ENCODE measurements at regions not wholly inside any gene's neighbourhood (a gene's known extent, or its start where the extent isn't known, plus 50 kb on each side); places are given as distances from the start of the nearest gene placed in this dataset.

- no peaks in the 10 kb centered on the region for H3K79me2 ChIP-seq (ENCODE audit: insufficient read depth, low read length)
- H2AFZ ChIP-seq (ENCODE audit: low read depth, low read length, severe bottlenecking) = no peak overlapping the region
- H3K4me3 ChIP-seq (ENCODE audit: insufficient read depth, low read length, poor library complexity, severe bottlenecking) = no peak overlapping the region
- no peak overlapping the region for H3K27ac ChIP-seq (ENCODE audit: low read depth, low read length)
- no peaks in the 10 kb centered on the region for H3K36me3 ChIP-seq (ENCODE audit: low read length)
- no peaks in the 10 kb centered on the region for H4K20me1 ChIP-seq (ENCODE audit: low read depth, low read length)
- no peak for TF ChIP-seq EZH2phosphoT487 (conservative IDR thresholded peaks at IDR 0.05; ENCODE audit: low read length)
- no peak for TF ChIP-seq CTCF (IDR thresholded peaks at IDR 0.05; ENCODE audit: insufficient read depth, low read length, poor library complexity, severe bottlenecking)
- H3F3A ChIP-seq (ENCODE audit: insufficient read depth) = no peaks in the 10 kb centered on the region
- H3K9me2 ChIP-seq (replicated peaks; ENCODE audit: insufficient read depth, low read length) = no peaks in the 10 kb centered on the region
- H3K27me3 ChIP-seq (ENCODE audit: low read length) = no peaks in the 10 kb centered on the region
- H3K9ac ChIP-seq (ENCODE audit: low read length) = no peak overlapping the region
- H3K4me2 ChIP-seq (ENCODE audit: low read depth, low read length, poor library complexity, severe bottlenecking) = no peak overlapping the region
- H3K9me3 ChIP-seq (ENCODE audit: insufficient read depth, low read length) = no peaks in the 10 kb centered on the region
Measured at GRCh38 chr17:70366386-70366785, 197.1 kb downstream of the KCNJ2 start.

- Histone ChIP-seq H3K4me2 (ENCODE audit: low read depth, low read length, poor library complexity, severe bottlenecking) (no peak overlapping the region), H4K20me1 (ENCODE audit: low read depth, low read length) (no peaks in the 10 kb centered on the region), H3K9ac (ENCODE audit: low read length) (no peak overlapping the region), H3K79me2 (ENCODE audit: insufficient read depth, low read length) (no peaks in the 10 kb centered on the region), H3K9me2 (replicated peaks; ENCODE audit: insufficient read depth, low read length) (no peaks in the 10 kb centered on the region), H3K27ac (ENCODE audit: low read depth, low read length) (no peak overlapping the region), H3K9me3 (ENCODE audit: insufficient read depth, low read length) (no peaks in the 10 kb centered on the region), H2AFZ (ENCODE audit: low read depth, low read length, severe bottlenecking) (no peak overlapping the region), H3K36me3 (ENCODE audit: low read length) (no peaks in the 10 kb centered on the region), H3K27me3 (ENCODE audit: low read length) (no peaks in the 10 kb centered on the region), H3K4me3 (ENCODE audit: insufficient read depth, low read length, poor library complexity, severe bottlenecking) (no peak overlapping the region), H3F3A (ENCODE audit: insufficient read depth) (no peaks in the 10 kb centered on the region)
- TF ChIP-seq EZH2phosphoT487 (conservative IDR thresholded peaks at IDR 0.05; ENCODE audit: low read length) (no peak), CTCF (IDR thresholded peaks at IDR 0.05; ENCODE audit: insufficient read depth, low read length, poor library complexity, severe bottlenecking) (no peak)
Measured at GRCh38 chr17:70368011-70368410, 198.7 kb downstream of the KCNJ2 start.

- Histone ChIP-seq H2AFZ (ENCODE audit: low read depth, low read length, severe bottlenecking) (no peak overlapping the region), H3K9ac (ENCODE audit: low read length) (no peak overlapping the region), H3K4me2 (ENCODE audit: low read depth, low read length, poor library complexity, severe bottlenecking) (no peak overlapping the region), H3K4me3 (ENCODE audit: insufficient read depth, low read length, poor library complexity, severe bottlenecking) (no peak overlapping the region), H3K27me3 (ENCODE audit: low read length) (no peaks in the 10 kb centered on the region), H4K20me1 (ENCODE audit: low read depth, low read length) (no peaks in the 10 kb centered on the region), H3K36me3 (ENCODE audit: low read length) (no peaks in the 10 kb centered on the region), H3K79me2 (ENCODE audit: insufficient read depth, low read length) (no peaks in the 10 kb centered on the region), H3F3A (ENCODE audit: insufficient read depth) (no peaks in the 10 kb centered on the region), H3K9me2 (replicated peaks; ENCODE audit: insufficient read depth, low read length) (no peaks in the 10 kb centered on the region), H3K27ac (ENCODE audit: low read depth, low read length) (no peak overlapping the region), H3K9me3 (ENCODE audit: insufficient read depth, low read length) (no peaks in the 10 kb centered on the region)
- TF ChIP-seq CTCF (IDR thresholded peaks at IDR 0.05; ENCODE audit: insufficient read depth, low read length, poor library complexity, severe bottlenecking) (no peak), EZH2phosphoT487 (conservative IDR thresholded peaks at IDR 0.05; ENCODE audit: low read length) (no peak)
Measured at GRCh38 chr17:70369391-70369790, 200.1 kb downstream of the KCNJ2 start.
